ENCODE measurements at regions not wholly inside any gene's neighbourhood (a gene's known extent, or its start where the extent isn't known, plus 50 kb on each side); places are given as distances from the start of the nearest gene placed in this dataset.

DNA sequence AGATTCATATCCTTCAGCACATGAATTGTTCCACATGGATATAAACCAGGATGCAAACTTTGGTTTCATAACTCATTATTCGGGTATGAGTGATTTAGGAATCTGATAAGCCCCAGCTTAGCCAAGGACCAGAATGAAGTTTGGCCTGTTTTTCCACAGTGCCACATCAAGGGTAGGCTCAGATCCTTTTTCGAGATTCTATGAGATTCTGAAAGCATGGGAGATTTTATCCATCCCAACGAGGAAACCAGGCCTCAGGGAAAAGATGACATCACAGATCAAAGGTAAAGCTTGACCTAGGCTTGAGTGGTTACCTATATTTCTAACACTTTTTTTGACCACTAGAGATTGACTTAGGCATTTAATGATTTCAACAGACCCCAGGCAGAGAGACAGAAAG, 590.8 kb upstream of the PKDCC start:
- TF ChIP-seq, protein P1, sequence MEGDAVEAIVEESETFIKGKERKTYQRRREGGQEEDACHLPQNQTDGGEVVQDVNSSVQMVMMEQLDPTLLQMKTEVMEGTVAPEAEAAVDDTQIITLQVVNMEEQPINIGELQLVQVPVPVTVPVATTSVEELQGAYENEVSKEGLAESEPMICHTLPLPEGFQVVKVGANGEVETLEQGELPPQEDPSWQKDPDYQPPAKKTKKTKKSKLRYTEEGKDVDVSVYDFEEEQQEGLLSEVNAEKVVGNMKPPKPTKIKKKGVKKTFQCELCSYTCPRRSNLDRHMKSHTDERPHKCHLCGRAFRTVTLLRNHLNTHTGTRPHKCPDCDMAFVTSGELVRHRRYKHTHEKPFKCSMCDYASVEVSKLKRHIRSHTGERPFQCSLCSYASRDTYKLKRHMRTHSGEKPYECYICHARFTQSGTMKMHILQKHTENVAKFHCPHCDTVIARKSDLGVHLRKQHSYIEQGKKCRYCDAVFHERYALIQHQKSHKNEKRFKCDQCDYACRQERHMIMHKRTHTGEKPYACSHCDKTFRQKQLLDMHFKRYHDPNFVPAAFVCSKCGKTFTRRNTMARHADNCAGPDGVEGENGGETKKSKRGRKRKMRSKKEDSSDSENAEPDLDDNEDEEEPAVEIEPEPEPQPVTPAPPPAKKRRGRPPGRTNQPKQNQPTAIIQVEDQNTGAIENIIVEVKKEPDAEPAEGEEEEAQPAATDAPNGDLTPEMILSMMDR (conservative IDR thresholded peaks at IDR 0.05), result no peak
- TF ChIP-seq EZH2 (IDR thresholded peaks at IDR 0.05; ENCODE audit: low read depth), result no peak

Data from PC-9 (cell line).